ENCODE measurements at regions not wholly inside any gene's neighbourhood (a gene's known extent, or its start where the extent isn't known, plus 50 kb on each side); places are given as distances from the start of the nearest gene placed in this dataset.

DNA sequence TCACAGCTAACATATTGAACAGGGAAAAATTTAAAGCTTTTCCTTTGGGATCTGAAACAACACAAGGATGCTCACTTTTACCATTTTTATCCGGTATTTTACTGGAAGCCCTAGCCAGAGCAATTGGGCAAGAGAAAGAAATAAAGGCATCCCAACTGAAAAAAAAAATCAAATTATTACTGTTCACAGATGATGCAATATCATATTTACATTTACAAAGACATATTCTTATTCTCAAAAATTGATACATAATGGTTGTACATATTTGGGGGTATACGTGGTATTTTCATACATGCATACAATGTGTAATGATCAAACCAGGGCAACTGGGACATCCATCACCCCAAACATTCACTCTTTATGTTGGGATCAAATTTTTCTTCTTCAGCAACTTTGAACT, 337.0 kb upstream of the SLC7A11 start:
- no peak for TF ChIP-seq CTCF (conservative IDR thresholded peaks at IDR 0.05; ENCODE audit: low read length)
- no peak for TF ChIP-seq EZH2phosphoT487 (IDR thresholded peaks at IDR 0.05; ENCODE audit: borderline replicate concordance)
